Chondrocyte (in vitro differentiated cells): ENCODE measurements at regions not wholly inside any gene's neighbourhood (a gene's known extent, or its start where the extent isn't known, plus 50 kb on each side); places are given as distances from the start of the nearest gene placed in this dataset.

Experiments
- DNase-seq: peaks from one replicate; pipeline ENCODE4 v3.0.0; 2021; ENCODE audit warnings: mixed read lengths, low spot score
- H3K27ac Mint-ChIP-seq: one replicate; pipeline ENCODE4 v1.8.0; 2021; ENCODE audit warnings: mild to moderate bottlenecking, moderate library complexity, mixed read lengths; ENCODE audit not compliant: unreplicated experiment
- H3K27me3 Mint-ChIP-seq: 2 replicates; pipeline ENCODE4 v1.8.0; 2021; ENCODE audit warnings: low read depth, mixed read lengths
- H3K36me3 Mint-ChIP-seq: 2 replicates; pipeline ENCODE4 v1.8.0; 2021; ENCODE audit warnings: low read depth, mixed read lengths
- H3K4me1 Mint-ChIP-seq: 2 replicates; pipeline ENCODE4 v1.8.0; 2021; ENCODE audit warnings: low read depth, mild to moderate bottlenecking, mixed read lengths
- H3K4me3 Mint-ChIP-seq: one replicate; pipeline ENCODE4 v1.8.0; 2021; ENCODE audit warnings: mild to moderate bottlenecking, moderate library complexity, mixed read lengths; ENCODE audit not compliant: unreplicated experiment
- H3K9me3 Mint-ChIP-seq: 2 replicates; pipeline ENCODE4 v1.8.0; 2021; ENCODE audit warnings: low read depth, mixed read lengths
- CTCF ChIP-seq: fragments of 200-600 bp; sonication (generic); IDR thresholded peaks from 2 replicates; pipeline ENCODE4 v1.5.0; 2021; ENCODE audit warnings: antibody characterized with exemption, mild to moderate bottlenecking, moderate library complexity

DNA sequence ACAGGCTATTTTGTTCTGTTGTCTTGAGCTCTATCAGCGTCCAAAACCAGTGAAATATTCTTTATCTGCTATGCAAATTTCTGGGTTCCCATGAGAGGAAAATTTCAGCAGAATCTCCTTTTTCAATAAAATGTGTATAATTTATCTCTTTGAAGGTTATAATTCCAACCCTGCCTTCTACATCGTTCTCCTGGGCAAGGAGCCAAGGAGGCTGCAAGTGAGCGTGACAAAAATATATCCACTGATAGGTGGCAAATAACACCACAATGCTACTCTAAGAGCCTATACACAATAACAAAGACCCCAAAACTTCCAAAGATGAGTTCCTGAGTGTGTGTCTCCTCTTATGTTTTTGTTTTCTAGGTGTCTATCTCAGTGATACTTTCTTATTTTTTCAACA lies 664.7 kb upstream of the SORCS1 start:
- no peaks in the 10 kb centered on the region for H3K36me3 Mint-ChIP-seq
- no peak overlapping the region for H3K27ac Mint-ChIP-seq
- H3K4me3 Mint-ChIP-seq: no peak overlapping the region
- DNase-seq: no peak
- H3K27me3 Mint-ChIP-seq: no peaks in the 10 kb centered on the region
- no peaks in the 10 kb centered on the region for H3K9me3 Mint-ChIP-seq
- no peaks in the 10 kb centered on the region for H3K4me1 Mint-ChIP-seq
- TF ChIP-seq CTCF: no peak

DNA sequence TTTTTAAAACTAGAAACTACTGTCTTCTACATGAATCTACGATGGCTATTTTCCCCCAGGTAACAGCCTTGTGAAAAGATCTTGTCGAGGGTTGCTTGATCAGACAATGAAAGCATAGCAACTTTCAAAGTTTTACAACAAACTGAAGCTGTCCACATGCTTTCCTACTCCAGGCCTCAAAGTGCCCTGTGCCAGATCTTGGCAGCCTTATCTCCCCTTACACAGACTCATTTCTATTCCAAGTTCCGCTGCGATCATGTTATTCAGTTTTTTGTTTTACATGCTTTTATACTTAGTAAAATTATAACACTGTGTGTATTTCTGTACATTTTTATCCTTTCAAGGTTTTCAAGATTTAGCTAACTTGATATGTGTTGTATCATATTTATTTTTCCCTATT lies 661.7 kb upstream of the SORCS1 start:
- no peak for TF ChIP-seq CTCF

DNA sequence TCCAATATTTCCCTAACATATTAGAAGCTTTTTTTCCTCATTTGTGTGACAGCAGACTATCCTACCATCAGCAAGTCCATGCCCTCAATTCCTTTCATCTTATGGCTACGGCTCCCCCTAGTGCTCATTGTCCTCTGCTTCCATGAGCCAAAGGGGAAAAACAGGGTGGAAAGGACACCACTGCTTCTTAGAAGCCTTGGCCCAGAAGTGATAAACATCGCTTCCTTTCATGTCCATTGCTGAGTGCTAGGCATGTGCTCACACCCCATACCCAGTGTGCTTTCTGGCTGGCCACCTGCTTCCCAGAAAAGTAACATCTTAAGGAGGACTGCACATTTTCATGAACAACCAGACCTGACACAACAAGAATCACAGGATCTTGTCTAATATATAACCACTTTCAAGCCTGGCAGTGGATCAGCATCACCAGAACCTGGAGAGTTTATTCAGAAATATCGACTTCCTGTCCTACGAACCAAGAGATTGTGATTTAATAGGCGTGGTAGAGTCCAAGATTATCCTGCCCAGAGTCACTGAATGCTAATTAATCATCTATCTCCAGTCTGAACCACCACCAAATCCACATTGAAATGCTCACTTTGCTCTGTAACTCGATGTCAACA lies 650.5 kb upstream of the SORCS1 start:
- Mint-ChIP-seq H3K9me3 (no peaks in the 10 kb centered on the region), H3K27me3 (peaks cover 2% of the 10 kb centered on the region), H3K27ac (no peak overlapping the region), H3K4me1 (no peaks in the 10 kb centered on the region), H3K4me3 (no peak overlapping the region), H3K36me3 (no peaks in the 10 kb centered on the region)
- no peak for DNase-seq
- TF ChIP-seq CTCF: peak; percentile 78

More for the DNA sequence above, 661.7 kb upstream of the SORCS1 start:
- DNase-seq: no peak
- H3K36me3 Mint-ChIP-seq: no peaks in the 10 kb centered on the region
- no peaks in the 10 kb centered on the region for H3K9me3 Mint-ChIP-seq
- H3K27ac Mint-ChIP-seq: no peak overlapping the region
- H3K27me3 Mint-ChIP-seq: no peaks in the 10 kb centered on the region
- H3K4me1 Mint-ChIP-seq: no peaks in the 10 kb centered on the region
- H3K4me3 Mint-ChIP-seq: no peak overlapping the region

GRCh38 chr10:107813451-107814162 lies 649.1 kb upstream of the SORCS1 start:
- H3K36me3 Mint-ChIP-seq: no peaks in the 10 kb centered on the region
- no peaks in the 10 kb centered on the region for H3K4me1 Mint-ChIP-seq
- no peak for TF ChIP-seq CTCF

GRCh38 chr10:107809889-107810288 lies 645.4 kb upstream of the SORCS1 start:
- Mint-ChIP-seq H3K36me3 (no peaks in the 10 kb centered on the region), H3K4me3 (no peak overlapping the region), H3K27me3 (no peaks in the 10 kb centered on the region), H3K27ac (no peak overlapping the region), H3K4me1 (no peaks in the 10 kb centered on the region), H3K9me3 (no peaks in the 10 kb centered on the region)
- no peak for DNase-seq
- TF ChIP-seq CTCF: no peak

More at GRCh38 chr10:107813451-107814162, 649.1 kb upstream of the SORCS1 start:
- no peak for DNase-seq
- no peaks in the 10 kb centered on the region for H3K9me3 Mint-ChIP-seq
- peaks cover 2% of the 10 kb centered on the region for H3K27me3 Mint-ChIP-seq
- no peak overlapping the region for H3K4me3 Mint-ChIP-seq
- no peak overlapping the region for H3K27ac Mint-ChIP-seq
